ENCODE measurements at regions not wholly inside any gene's neighbourhood (a gene's known extent, or its start where the extent isn't known, plus 50 kb on each side); places are given as distances from the start of the nearest gene placed in this dataset.

DNA sequence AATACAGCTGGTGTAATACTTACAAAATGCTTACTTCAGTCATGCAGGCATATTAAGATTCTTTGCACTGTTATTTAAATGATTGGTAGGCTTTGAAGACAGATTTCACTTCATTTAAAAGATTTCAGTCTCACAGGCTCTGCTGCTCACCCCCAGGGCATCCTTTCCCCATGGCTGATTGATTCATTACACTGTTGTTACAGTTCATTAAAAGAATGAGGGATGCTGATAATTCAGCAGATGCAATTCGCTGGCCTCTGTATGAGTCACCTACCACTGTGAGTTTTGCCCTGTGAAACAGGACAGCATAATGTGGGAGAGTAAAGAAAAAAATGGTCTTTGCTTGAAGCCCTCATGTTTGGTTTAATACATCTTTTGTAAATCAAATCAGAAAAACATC lies 246.9 kb downstream of the CYLC2 start:
- TF ChIP-seq CTCF (conservative IDR thresholded peaks at IDR 0.05): no peak

GRCh38 chr9:103242486-103242885 lies 247.4 kb downstream of the CYLC2 start:
- no peak for TF ChIP-seq CTCF (conservative IDR thresholded peaks at IDR 0.05)
- H3K27me3 Mint-ChIP-seq (ENCODE audit: low read depth): no peaks in the 10 kb centered on the region
- DNase-seq (ENCODE audit: low read depth, low spot score): no peak
- no peaks in the 10 kb centered on the region for H3K9me3 Mint-ChIP-seq
- no peak overlapping the region for H3K27ac Mint-ChIP-seq (ENCODE audit: unreplicated experiment)
- no peak overlapping the region for H3K4me3 Mint-ChIP-seq
- peaks cover 3% of the 10 kb centered on the region for H3K4me1 Mint-ChIP-seq
- H3K36me3 Mint-ChIP-seq (ENCODE audit: low read depth): no peaks in the 10 kb centered on the region

More for the DNA sequence above, 246.9 kb downstream of the CYLC2 start:
- no peak overlapping the region for H3K27ac Mint-ChIP-seq (ENCODE audit: unreplicated experiment)
- DNase-seq (ENCODE audit: low read depth, low spot score): no peak
- no peaks in the 10 kb centered on the region for H3K36me3 Mint-ChIP-seq (ENCODE audit: low read depth)
- H3K4me3 Mint-ChIP-seq: no peak overlapping the region
- H3K27me3 Mint-ChIP-seq (ENCODE audit: low read depth): no peaks in the 10 kb centered on the region
- peaks cover 7% of the 10 kb centered on the region for H3K4me1 Mint-ChIP-seq
- no peaks in the 10 kb centered on the region for H3K9me3 Mint-ChIP-seq

DNA sequence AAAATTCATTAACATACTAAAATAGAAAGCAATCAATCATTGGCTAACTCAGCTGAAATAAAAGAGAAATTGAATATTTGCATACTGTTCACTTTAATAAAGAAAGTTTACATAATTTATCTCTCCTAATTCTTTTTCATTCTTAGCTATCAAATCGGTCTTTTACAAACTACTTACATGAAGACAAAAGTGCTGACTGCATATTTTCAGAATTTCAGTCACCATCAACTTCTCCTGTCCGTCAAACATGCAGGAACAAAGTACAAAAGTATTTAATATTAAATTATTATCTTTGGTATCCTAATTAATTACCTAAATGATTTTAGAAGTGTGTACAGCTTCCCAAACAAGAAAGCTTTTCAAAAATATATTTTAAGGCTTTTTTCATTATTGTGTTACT lies 248.4 kb downstream of the CYLC2 start:
- Mint-ChIP-seq H3K4me1 (peaks cover 3% of the 10 kb centered on the region), H3K36me3 (ENCODE audit: low read depth) (no peaks in the 10 kb centered on the region), H3K9me3 (no peaks in the 10 kb centered on the region), H3K4me3 (no peak overlapping the region), H3K27me3 (ENCODE audit: low read depth) (no peaks in the 10 kb centered on the region), H3K27ac (ENCODE audit: unreplicated experiment) (no peak overlapping the region)
- TF ChIP-seq CTCF (conservative IDR thresholded peaks at IDR 0.05): no peak
- no peak for DNase-seq (ENCODE audit: low read depth, low spot score)

GRCh38 chr9:103245369-103245768 lies 250.2 kb downstream of the CYLC2 start:
- H3K27me3 Mint-ChIP-seq (ENCODE audit: low read depth): no peaks in the 10 kb centered on the region
- H3K9me3 Mint-ChIP-seq: no peaks in the 10 kb centered on the region

DNA sequence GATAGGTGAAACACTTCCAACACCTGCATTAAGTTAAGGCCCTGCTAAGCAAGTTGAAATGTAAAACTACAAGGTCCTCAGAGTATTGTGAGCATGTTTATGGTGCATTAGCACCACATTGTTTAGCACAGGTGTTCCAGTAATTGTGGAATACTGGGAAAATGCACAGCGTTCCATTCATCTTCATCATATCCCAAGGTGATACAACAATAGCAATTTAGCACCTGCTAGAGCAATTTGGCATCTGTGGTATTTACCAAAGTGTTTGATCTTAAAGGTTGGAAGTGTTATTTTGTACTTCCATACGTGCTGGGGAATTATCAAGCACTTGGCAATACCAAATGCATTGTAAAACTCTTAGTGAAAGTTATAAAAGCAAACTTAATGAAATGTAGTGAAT lies 266.8 kb downstream of the CYLC2 start:
- no peak for TF ChIP-seq CTCF (conservative IDR thresholded peaks at IDR 0.05)
- H3K9me3 Mint-ChIP-seq: peaks cover 9% of the 10 kb centered on the region
- no peak for DNase-seq (ENCODE audit: low read depth, low spot score)
- H3K4me1 Mint-ChIP-seq: no peaks in the 10 kb centered on the region
- H3K36me3 Mint-ChIP-seq (ENCODE audit: low read depth): peaks cover 2% of the 10 kb centered on the region
- H3K4me3 Mint-ChIP-seq: no peak overlapping the region
- no peaks in the 10 kb centered on the region for H3K27me3 Mint-ChIP-seq (ENCODE audit: low read depth)
- no peak overlapping the region for H3K27ac Mint-ChIP-seq (ENCODE audit: unreplicated experiment)

More at GRCh38 chr9:103245369-103245768, 250.2 kb downstream of the CYLC2 start:
- Mint-ChIP-seq H3K36me3 (ENCODE audit: low read depth) (no peaks in the 10 kb centered on the region), H3K4me3 (no peak overlapping the region), H3K4me1 (peaks cover 3% of the 10 kb centered on the region), H3K27ac (ENCODE audit: unreplicated experiment) (no peak overlapping the region)
- TF ChIP-seq CTCF (conservative IDR thresholded peaks at IDR 0.05): no peak
- no peak for DNase-seq (ENCODE audit: low read depth, low spot score)

DNA sequence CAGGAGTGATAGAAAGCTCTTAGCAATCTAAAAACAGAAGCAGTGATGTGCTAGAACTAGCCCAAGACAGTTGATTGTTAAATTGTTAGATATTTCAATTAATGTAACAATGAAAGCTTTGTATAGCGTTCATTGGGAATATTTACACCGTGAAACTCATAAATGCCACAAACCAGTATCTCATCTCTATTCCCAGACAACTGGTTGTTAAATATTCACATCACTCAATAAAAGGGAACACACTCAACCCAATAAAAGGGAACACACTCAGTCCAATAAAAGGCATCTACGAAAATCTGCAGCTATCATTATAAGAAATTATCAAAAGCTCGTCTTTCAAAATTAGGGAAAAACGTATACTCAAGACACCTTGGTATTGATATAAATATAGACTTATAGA lies 270.9 kb downstream of the CYLC2 start:
- Mint-ChIP-seq H3K4me3 (no peak overlapping the region), H3K36me3 (ENCODE audit: low read depth) (no peaks in the 10 kb centered on the region), H3K27ac (ENCODE audit: unreplicated experiment) (no peak overlapping the region), H3K27me3 (ENCODE audit: low read depth) (no peaks in the 10 kb centered on the region), H3K9me3 (peaks cover 4% of the 10 kb centered on the region), H3K4me1 (no peaks in the 10 kb centered on the region)
- no peak for TF ChIP-seq CTCF (conservative IDR thresholded peaks at IDR 0.05)
- no peak for DNase-seq (ENCODE audit: low read depth, low spot score)
